NCI-H1417 (cell line): ENCODE measurements at regions not wholly inside any gene's neighbourhood (a gene's known extent, or its start where the extent isn't known, plus 50 kb on each side); places are given as distances from the start of the nearest gene placed in this dataset.
"Not testable (repeated sequence)": the region's sequence is repeated elsewhere in the genome, so short reads cannot be mapped to it uniquely, and the experiment has no call there.

Source experiments
- DNase-seq, 3 experiments: peaks; one replicate each; lab custom pipeline; 2025; lab: John Stamatoyannopoulos, UW

- DNase-seq: no peak
Observed at GRCh38 chr10:35896001-35896400, 253.9 kb upstream of the FZD8 start.

- DNase-seq: no peak
Observed at GRCh38 chr10:35895331-35895730, 253.2 kb upstream of the FZD8 start.

GRCh38 chr10:35892526-35892925 is 250.4 kb upstream of the FZD8 start:
- DNase-seq: no peak

- no peak for DNase-seq
Observed at GRCh38 chr10:35890676-35891495, 248.8 kb upstream of the FZD8 start.

- DNase-seq: no peak
Observed at GRCh38 chr10:35889971-35890675, 248.0 kb upstream of the FZD8 start.

- no peak for DNase-seq
Observed at GRCh38 chr10:35889226-35889625, 247.1 kb upstream of the FZD8 start.

- DNase-seq: no peak
Observed at GRCh38 chr10:35888400-35888799, 246.3 kb upstream of the FZD8 start.

- no peak for DNase-seq
Observed at GRCh38 chr10:35887685-35888084, 245.6 kb upstream of the FZD8 start.

- no peak for DNase-seq
Observed at GRCh38 chr10:35885076-35885475, 243.0 kb upstream of the FZD8 start.

- peak in 2 of 3 experiments; percentile 1 to 40 for DNase-seq
Observed at GRCh38 chr10:35884657-35885071, 242.6 kb upstream of the FZD8 start.

GRCh38 chr10:35882422-35883150 is 240.5 kb upstream of the FZD8 start:
- DNase-seq: no peak

GRCh38 chr10:35881320-35881719 is 239.2 kb upstream of the FZD8 start:
- DNase-seq: no peak

- DNase-seq: no peak
Observed at GRCh38 chr10:35876248-35876647, 234.2 kb upstream of the FZD8 start.

GRCh38 chr10:35875016-35875676 is 233.1 kb upstream of the FZD8 start:
- no peak for DNase-seq

GRCh38 chr10:35874311-35875015 is 232.4 kb upstream of the FZD8 start:
- DNase-seq: no peak

GRCh38 chr10:35872671-35873070 is 230.6 kb upstream of the FZD8 start:
- DNase-seq: no peak

- no peak for DNase-seq
Observed at GRCh38 chr10:35870665-35871310, 228.7 kb upstream of the FZD8 start.

GRCh38 chr10:35858676-35859283 is 216.7 kb upstream of the FZD8 start:
- not testable (repeated sequence) for DNase-seq

GRCh38 chr10:35857860-35858259 is 215.8 kb upstream of the FZD8 start:
- DNase-seq: no peak

GRCh38 chr10:35855155-35855947 is 213.3 kb upstream of the FZD8 start:
- DNase-seq: no peak
